Muscle layer of duodenum (tissue), 2 donors: ENCODE measurements at regions not wholly inside any gene's neighbourhood (a gene's known extent, or its start where the extent isn't known, plus 50 kb on each side); places are given as distances from the start of the nearest gene placed in this dataset.
"Not testable (repeated sequence)": the region's sequence is repeated elsewhere in the genome, so short reads cannot be mapped to it uniquely, and the experiment has no call there.

Experiments
- H3K27ac ChIP-seq: one replicate; pipeline ENCODE4 v1.7.0; 2013; ENCODE audit warnings: mild to moderate bottlenecking, low read length
- H3K27me3 ChIP-seq: one replicate; pipeline ENCODE4 v1.7.0; 2013; ENCODE audit warnings: low read depth, mild to moderate bottlenecking, control low read depth, low read length
- H3K36me3 ChIP-seq, 2 donors: one replicate each; pipeline ENCODE4 v1.7.0; 2013; ENCODE audit warnings: low read length in 2 of 2, control low read depth in 1 of 2, mild to moderate bottlenecking in 1 of 2; ENCODE audit not compliant: insufficient read depth in 2 of 2, control insufficient read depth in 1 of 2
- H3K4me1 ChIP-seq, 2 donors: one replicate each; pipeline ENCODE4 v1.7.0; 2013; ENCODE audit warnings: low read length in 2 of 2, mild to moderate bottlenecking in 2 of 2, control low read depth in 1 of 2, moderate library complexity in 1 of 2; ENCODE audit not compliant: insufficient read depth in 2 of 2, control insufficient read depth in 1 of 2
- H3K4me3 ChIP-seq, 2 donors: one replicate each; pipeline ENCODE4 v1.7.0; 2013; ENCODE audit warnings: low read length in 2 of 2, low read depth in 1 of 2, mild to moderate bottlenecking in 1 of 2
- H3K9me3 ChIP-seq, 2 donors: one replicate each; pipeline ENCODE4 v1.7.0; 2013; ENCODE audit warnings: low read length in 2 of 2, control low read depth in 1 of 2, mild to moderate bottlenecking in 1 of 2; ENCODE audit not compliant: control insufficient read depth in 1 of 2
- donor health status: healthy.

DNA sequence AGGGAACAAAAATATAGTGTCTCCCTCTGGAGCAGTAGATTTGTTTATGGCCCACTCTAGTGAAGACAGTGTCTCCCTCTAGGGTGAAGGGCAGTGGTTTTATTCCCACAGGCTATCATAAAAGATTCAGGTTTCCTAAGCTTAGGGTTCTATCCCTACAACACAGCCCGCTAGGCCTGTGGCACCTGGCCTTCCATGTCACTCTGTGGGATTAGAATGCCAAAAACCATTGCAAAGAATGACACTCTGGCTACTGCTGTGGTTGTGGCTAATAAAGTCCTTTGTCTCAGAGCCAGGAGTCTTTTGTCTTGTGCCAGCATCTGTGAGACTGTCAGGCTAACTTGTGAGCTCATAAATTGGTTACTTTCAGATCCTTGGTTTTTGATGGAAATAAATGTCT, 700.7 kb upstream of the DEFB115 start:
- H3K4me3 ChIP-seq, H3K4me1 ChIP-seq, H3K27me3 ChIP-seq, H3K27ac ChIP-seq, H3K9me3 ChIP-seq, H3K36me3 ChIP-seq: not testable (repeated sequence)

- not testable (repeated sequence) for H3K9me3 ChIP-seq, H3K4me1 ChIP-seq, H3K27ac ChIP-seq, H3K4me3 ChIP-seq, H3K36me3 ChIP-seq, H3K27me3 ChIP-seq
Measured at GRCh38 chr20:30565086-30565485, 692.4 kb upstream of the DEFB115 start.

- not testable (repeated sequence) for H3K27ac ChIP-seq, H3K27me3 ChIP-seq, H3K4me1 ChIP-seq, H3K9me3 ChIP-seq, H3K4me3 ChIP-seq, H3K36me3 ChIP-seq
Measured at GRCh38 chr20:30569867-30570266, 687.6 kb upstream of the DEFB115 start.

DNA sequence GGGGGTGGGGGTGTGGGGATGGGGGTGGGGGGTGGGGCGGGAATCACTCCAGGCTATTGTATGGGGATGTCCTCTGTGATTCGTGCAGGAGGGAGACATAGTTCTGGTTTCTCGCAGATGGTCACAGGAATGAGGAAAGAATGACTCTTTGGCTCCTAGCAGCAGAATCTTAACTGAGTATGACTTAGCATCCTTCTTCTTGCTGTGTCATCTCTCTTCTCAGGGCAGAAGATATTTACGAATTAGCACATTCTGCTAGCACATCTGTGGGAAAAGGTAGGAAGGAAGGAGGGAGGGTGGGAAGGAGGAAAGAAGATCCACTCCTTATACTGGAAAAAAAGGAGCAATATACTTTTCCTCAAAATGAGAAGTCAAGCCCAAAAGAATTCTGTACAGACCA, 686.8 kb upstream of the DEFB115 start:
- not testable (repeated sequence) for H3K27me3 ChIP-seq, H3K4me1 ChIP-seq, H3K36me3 ChIP-seq, H3K27ac ChIP-seq, H3K4me3 ChIP-seq, H3K9me3 ChIP-seq

GRCh38 chr20:30574337-30574736, 683.1 kb upstream of the DEFB115 start:
- H3K9me3 ChIP-seq, H3K4me1 ChIP-seq, H3K27me3 ChIP-seq, H3K27ac ChIP-seq, H3K36me3 ChIP-seq, H3K4me3 ChIP-seq: not testable (repeated sequence)

DNA sequence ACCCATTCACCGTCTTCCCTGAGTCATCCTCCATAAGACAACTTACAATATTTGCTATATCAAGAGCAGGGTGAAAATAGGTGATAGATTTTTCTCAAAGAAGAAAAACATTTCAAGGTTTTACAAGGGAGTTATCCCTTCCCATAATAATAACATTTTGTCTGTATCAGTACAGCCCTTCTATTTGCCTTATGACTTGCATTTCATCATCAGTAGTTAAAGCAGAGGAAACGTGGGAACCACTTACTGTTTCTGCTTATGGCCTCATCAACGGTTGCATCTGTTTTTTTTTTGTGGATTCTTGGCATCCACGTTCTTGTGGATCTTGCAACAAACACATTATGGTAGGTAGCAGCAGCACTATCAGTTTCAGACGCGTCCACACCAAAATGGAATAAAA, 678.4 kb upstream of the DEFB115 start:
- peak overlapping the region in 1 of 2 donors; percentile 26 for H3K4me3 ChIP-seq
- H3K9me3 ChIP-seq, H3K27me3 ChIP-seq, H3K27ac ChIP-seq, H3K36me3 ChIP-seq, H3K4me1 ChIP-seq: not testable (repeated sequence)

GRCh38 chr20:30579824-30580438, 677.5 kb upstream of the DEFB115 start:
- not testable (repeated sequence) for H3K36me3 ChIP-seq, H3K27ac ChIP-seq, H3K27me3 ChIP-seq, H3K9me3 ChIP-seq, H3K4me1 ChIP-seq
- peak overlapping the region; percentile 39 to 63 for H3K4me3 ChIP-seq

DNA sequence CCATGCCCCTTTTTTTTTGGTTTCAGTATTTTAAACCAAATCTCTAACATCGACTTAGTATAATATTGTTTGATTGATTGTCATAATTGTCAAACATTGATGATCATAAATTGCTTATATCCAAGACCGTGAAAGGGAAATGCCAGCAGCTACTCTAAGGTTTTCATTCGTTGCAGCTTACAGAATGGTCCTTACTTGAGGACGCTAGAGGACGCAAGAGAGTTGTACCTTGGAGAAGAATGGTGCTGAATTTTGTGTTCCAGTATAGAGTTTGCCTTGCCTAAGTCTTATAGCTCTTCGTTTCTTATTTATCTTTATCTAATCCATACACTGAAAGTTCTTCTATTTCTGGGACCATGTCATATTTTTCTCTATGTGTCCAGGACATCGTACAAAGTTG, 675.6 kb upstream of the DEFB115 start:
- H3K27me3 ChIP-seq, H3K9me3 ChIP-seq, H3K4me1 ChIP-seq, H3K36me3 ChIP-seq, H3K4me3 ChIP-seq, H3K27ac ChIP-seq: not testable (repeated sequence)

- not testable (repeated sequence) for H3K36me3 ChIP-seq, H3K4me3 ChIP-seq, H3K27me3 ChIP-seq, H3K4me1 ChIP-seq, H3K9me3 ChIP-seq, H3K27ac ChIP-seq
Measured at GRCh38 chr20:30584403-30584802, 673.1 kb upstream of the DEFB115 start.

DNA sequence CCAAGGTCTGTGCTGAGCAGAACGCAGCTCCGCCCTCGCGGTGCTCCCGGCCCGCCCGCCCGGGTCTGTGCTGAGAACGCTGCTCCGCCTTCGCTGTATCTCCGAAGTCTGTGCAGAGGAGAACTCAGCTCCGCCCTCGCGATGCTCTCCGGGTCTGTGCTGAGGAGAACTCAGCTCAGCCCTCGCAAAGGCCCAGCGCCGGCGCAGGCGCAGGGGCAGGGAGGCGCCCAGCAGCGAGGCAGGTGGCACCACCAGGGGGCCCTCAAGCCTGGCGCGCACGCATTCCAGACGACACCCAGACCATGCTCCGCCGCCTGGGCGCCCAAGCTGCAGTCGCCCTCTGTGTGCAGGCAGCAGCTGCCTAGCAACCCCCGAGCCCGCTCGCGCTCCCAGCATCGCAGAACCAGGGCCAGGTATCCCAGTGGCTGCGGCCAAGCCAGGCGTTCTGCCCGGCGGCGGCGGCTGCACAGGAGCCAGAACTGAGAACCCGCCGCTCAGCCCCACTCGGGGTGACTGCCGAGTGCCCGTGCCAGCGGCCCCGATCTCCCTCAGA, 672.1 kb upstream of the DEFB115 start:
- H3K9me3 ChIP-seq, H3K27ac ChIP-seq, H3K4me1 ChIP-seq, H3K36me3 ChIP-seq, H3K27me3 ChIP-seq: not testable (repeated sequence)
- H3K4me3 ChIP-seq: peak overlapping the region in 1 of 2 donors; percentile 62

GRCh38 chr20:30586178-30586577, 671.3 kb upstream of the DEFB115 start:
- H3K9me3 ChIP-seq, H3K27me3 ChIP-seq, H3K36me3 ChIP-seq, H3K4me1 ChIP-seq, H3K27ac ChIP-seq: not testable (repeated sequence)
- H3K4me3 ChIP-seq: peak overlapping the region in 1 of 2 donors; percentile 62

DNA sequence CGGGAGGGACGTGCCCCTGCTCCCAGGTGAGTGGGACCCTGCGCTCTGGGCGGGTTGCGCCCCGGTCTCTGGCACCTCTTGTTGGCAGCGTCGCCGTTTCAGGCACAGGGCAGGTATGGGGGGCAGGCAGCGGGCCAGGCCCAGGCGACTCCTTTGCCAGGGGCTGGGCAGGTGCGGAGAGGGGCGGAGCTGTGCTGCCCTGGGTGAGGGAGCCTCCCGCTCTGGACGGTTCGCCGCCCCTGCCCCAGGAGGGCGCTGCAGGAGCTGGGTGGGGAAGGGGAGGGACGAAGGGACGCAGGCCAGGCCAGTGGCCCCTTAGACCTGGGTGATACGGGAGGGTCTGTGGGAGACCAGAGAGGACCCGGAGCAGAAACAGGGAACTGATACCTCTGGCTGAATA, 663.9 kb upstream of the DEFB115 start:
- no peaks in the 10 kb centered on the region for H3K9me3 ChIP-seq
- no peaks in the 10 kb centered on the region for H3K4me1 ChIP-seq
- H3K36me3 ChIP-seq: no peaks in the 10 kb centered on the region
- no peak overlapping the region for H3K27ac ChIP-seq
- no peaks in the 10 kb centered on the region for H3K27me3 ChIP-seq
- H3K4me3 ChIP-seq: no peak overlapping the region
